Heart right ventricle (tissue), 16 donors: ENCODE measurements at regions not wholly inside any gene's neighbourhood (a gene's known extent, or its start where the extent isn't known, plus 50 kb on each side); places are given as distances from the start of the nearest gene placed in this dataset.

ENCODE experiments used
- ATAC-seq, 8 donors: fragments of 200-7000 bp; cut with Tn5 transposase; one replicate each; pipeline ENCODE4 v1.9.1; 2020; ENCODE audit warnings: mild to moderate bottlenecking in 8 of 8, moderate library complexity in 8 of 8, moderate number of reproducible peaks in 1 of 8
- DNase-seq, 2 donors: peaks; one replicate each; pipeline ENCODE4 v3.0.0-alpha.2; 2020
- H3K27ac ChIP-seq, 10 donors: fragments of 200-600 bp; sonication (generic) in 2 of 10; one replicate each; pipeline versions ENCODE4 v1.5.0 to v1.8.0; 2020 to 2022; ENCODE audit warnings: mild to moderate bottlenecking in 3 of 10
- H3K27me3 ChIP-seq, 7 donors: fragments of 200-600 bp; one replicate each; pipeline ENCODE4 v1.8.0; 2021 to 2022; ENCODE audit warnings: mild to moderate bottlenecking in 2 of 7
- H3K36me3 ChIP-seq, 9 donors: fragments of 200-600 bp; sonication (generic) in 1 of 9; one replicate each; pipeline versions ENCODE4 v1.5.0 to v1.8.0; 2020 to 2022; ENCODE audit warnings: mild to moderate bottlenecking in 2 of 9
- H3K4me1 ChIP-seq, 9 donors: fragments of 200-600 bp; sonication (generic) in 1 of 9; one replicate each; pipeline versions ENCODE4 v1.5.0 to v1.8.0; 2020 to 2022; ENCODE audit warnings: mild to moderate bottlenecking in 4 of 9
- H3K4me3 ChIP-seq, 10 donors: fragments of 200-600 bp; sonication (generic) in 2 of 10; one replicate each; pipeline versions ENCODE4 v1.5.0 to v1.8.0; 2020 to 2022; ENCODE audit warnings: mild to moderate bottlenecking in 7 of 10, moderate library complexity in 2 of 10
- H3K9me3 ChIP-seq, 11 donors: fragments of 200-600 bp in 10 of 11; sonication (generic) in 2 of 11; one replicate each; pipeline versions ENCODE4 v1.5.0 to v1.8.0; 2013 to 2022; ENCODE audit warnings: mild to moderate bottlenecking in 2 of 11, control low read depth in 1 of 11, moderate library complexity in 1 of 11
- CTCF ChIP-seq, 9 donors: fragments of 200-600 bp; sonication (generic) in 2 of 9; IDR thresholded peaks; one replicate each; pipeline versions ENCODE4 v1.5.0 to v1.8.0; 2021 to 2022; ENCODE audit warnings: antibody characterized with exemption in 9 of 9, mild to moderate bottlenecking in 5 of 9, moderate library complexity in 1 of 9
- WGBS, 2 donors: extraction: QIAGEN DNeasy Blood & Tissue Kit; methylation state at CpG; one replicate each; pipeline ENCODE4 v1.1.7; 2013; ENCODE audit warnings: inconsistent platforms in 1 of 2; 5-methylcytosine and 5-hydroxymethylcytosine counted together
- intact Hi-C, 10 donors: fragments of 100-400 bp; cut with DNase I; formaldehyde crosslinking; loops; one replicate each; pipeline versions ENCODE4 v1.11.1 to v1.14.2; 2022
- donor health status: Arrhythmogenic right ventricular cardiomyopathy.
- donor health status: ischemic (EF 13 %, LVEDD 7.1; RV severe dilation, severe dysfunction).
- donor health status: healthy with polysubstance abuse.
- donor health status: DM: no; HTN: yes; CAD: no.
- donor health status: DM: no; HTN: no; CAD: no.
- donor health status: ischemic (EF 25% LVEDD 6.9; RV normal size, moderate dysfunction).
- donor health status: ischemic (EF 25% LVEDD 5.7; RV mildly dilated, moderate dysfunction).
- donor health status: healthy.
- donor health status: DM: yes; HTN: yes; CAD: no.
- donor health status: Ischemic cardiomyopathy.
- donor health status: ischemic (EF 35%, LVEDD 5.7; RV mildly dilated, moderate dysfunction).
- donor health status: nonischemic (EF 11% LVEDD 7.7; RV severe dilation, severe dysfunction).
- donor health status: DM: yes; HTN: yes; CAD: no.
- donor health status: PGD.
- donor health status: ischemic (EF 29% LVEDD 5.4; RV normal size, mild dysfunction).
- donor health status: nonischemic (EF 23%, LVEDD 6.1; RV moderate dilation, normal function).

GRCh38 chr22:46052331-46052771, 75.4 kb upstream of the WNT7B start:
- H3K27me3 ChIP-seq = no peaks in the 10 kb centered on the region
- intact Hi-C loops = no loop called here
- DNase-seq (no peak), ATAC-seq (no peak)
- peak overlapping the region in 9 of 10 donors; percentile 68 to 87 (median 80) for H3K4me3 ChIP-seq
- TF ChIP-seq CTCF (IDR thresholded peaks at IDR 0.05) = no peak
- 17 to 32% methylated on average over 6 of the region's 6 CpGs for WGBS, 2 donors
- H3K36me3 ChIP-seq = peaks cover 0 to 14% (median 0%) of the 10 kb centered on the region in 9 donors
- peaks cover 30 to 90% (median 75%) of the 10 kb centered on the region in 9 donors for H3K4me1 ChIP-seq
- peak overlapping the region; percentile 98 to 100 (median 100) for H3K27ac ChIP-seq
- no peaks in the 10 kb centered on the region for H3K9me3 ChIP-seq

- DNase-seq (peak in 1 of 2 donors; percentile 59), ATAC-seq (peak; percentile 2 to 57 (median 24))
- 1 to 3% methylated on average over 26 of the region's 26 CpGs for WGBS, 2 donors
- peak overlapping the region; percentile 98 to 100 (median 100) for H3K27ac ChIP-seq
- H3K4me1 ChIP-seq = peaks cover 30 to 90% (median 75%) of the 10 kb centered on the region in 9 donors
- no peaks in the 10 kb centered on the region for H3K9me3 ChIP-seq
- TF ChIP-seq CTCF (IDR thresholded peaks at IDR 0.05) = no peak
- peaks cover 0 to 11% (median 0%) of the 10 kb centered on the region in 9 donors for H3K36me3 ChIP-seq
- H3K27me3 ChIP-seq = no peaks in the 10 kb centered on the region
- peak overlapping the region; percentile 68 to 87 (median 78) for H3K4me3 ChIP-seq
- intact Hi-C loops = no loop called here
These were observed 76.0 kb upstream of the WNT7B start for GRCh38 chr22:46052801-46053562.

- Histone ChIP-seq H3K4me1 (peaks cover 28 to 90% (median 76%) of the 10 kb centered on the region in 9 donors), H3K4me3 (peak overlapping the region; percentile 68 to 87 (median 78)), H3K9me3 (no peaks in the 10 kb centered on the region), H3K27ac (peak overlapping the region; percentile 98 to 100 (median 100)), H3K27me3 (no peaks in the 10 kb centered on the region), H3K36me3 (peaks cover 0 to 11% (median 0%) of the 10 kb centered on the region in 9 donors)
- DNase-seq (peak; percentile 80 to 85), ATAC-seq (peak; percentile 71 to 91 (median 76))
- TF ChIP-seq CTCF (IDR thresholded peaks at IDR 0.05) = no peak
- WGBS, 2 donors = 1 to 5% methylated on average over 35 to 37 of the region's 37 CpGs
- intact Hi-C loops = loop anchor here in 1 of 10 donors (2.0 kb wide), 1 partner anchor 15 kb away; no protein-coding TSS in a partner anchor
These were observed 76.7 kb upstream of the WNT7B start for GRCh38 chr22:46053563-46054090.
